AG04449 (cell line): ENCODE measurements at regions not wholly inside any gene's neighbourhood (a gene's known extent, or its start where the extent isn't known, plus 50 kb on each side); places are given as distances from the start of the nearest gene placed in this dataset.

ENCODE experiments used
- CTCF ChIA-PET: fragments of 350-600 bp; formaldehyde crosslinking; extraction: SDS; loops from one replicate; lab custom pipeline; 2021; ENCODE audit warnings: antibody characterized with exemption; lab: Yijun Ruan, JAX
- POLR2A ChIA-PET: fragments of 400-600, 350-600 bp; formaldehyde crosslinking; extraction: SDS; loops from one replicate; lab custom pipeline; 2020; ENCODE audit warnings: antibody characterized with exemption, inconsistent platforms; lab: Yijun Ruan, JAX
- DNase-seq: peaks from one replicate; pipeline ENCODE4 v3.0.0-alpha.2; 2010; ENCODE audit warnings: low read depth, low spot score
- H3K4me3 ChIP-seq: 2 replicates; pipeline ENCODE4 v1.5.1; 2011; ENCODE audit warnings: low read depth, mild to moderate bottlenecking, control low read depth, low read length
- CTCF ChIP-seq: IDR thresholded peaks from one replicate; pipeline ENCODE4 v1.5.1; 2011; ENCODE audit warnings: mild to moderate bottlenecking, moderate library complexity, low read length, control low read depth, inconsistent platforms; ENCODE audit not compliant: insufficient read depth; ENCODE audit errors: missing control alignments

- H3K4me3 ChIP-seq = no peak overlapping the region
- ChIA-PET POLR2A (no interaction called here), CTCF (no interaction called here)
- no peak for DNase-seq
- no peak for TF ChIP-seq CTCF
Observed at GRCh38 chr2:217680381-217680780, 322.4 kb downstream of the TNS1 start.

GRCh38 chr2:217673627-217674026, 329.2 kb downstream of the TNS1 start:
- no peak for DNase-seq
- no peak for TF ChIP-seq CTCF
- H3K4me3 ChIP-seq = no peak overlapping the region
- ChIA-PET CTCF (interaction anchor here (3.6 kb wide), 1 partner anchor 23 kb away, joined by 26 read pairs; no protein-coding TSS in a partner anchor), POLR2A (no interaction called here)

- ChIA-PET CTCF (interaction anchor here (1.9 to 3.6 kb wide), 2 partner anchors 22 to 40 kb away, joined by 4 to 26 read pairs; no protein-coding TSS in a partner anchor), POLR2A (no interaction called here)
- TF ChIP-seq CTCF = no peak
- H3K4me3 ChIP-seq = no peak overlapping the region
- no peak for DNase-seq
Observed at GRCh38 chr2:217672472-217672871, 330.3 kb downstream of the TNS1 start.

GRCh38 chr2:217671871-217672270, 330.9 kb downstream of the TNS1 start:
- ChIA-PET CTCF (interaction anchor here (1.9 to 3.6 kb wide), 2 partner anchors 21 to 41 kb away, joined by 4 to 26 read pairs; no protein-coding TSS in a partner anchor), POLR2A (no interaction called here)
- no peak overlapping the region for H3K4me3 ChIP-seq
- no peak for DNase-seq
- no peak for TF ChIP-seq CTCF

- no peak overlapping the region for H3K4me3 ChIP-seq
- ChIA-PET CTCF (interaction anchor here (0.8 to 3.6 kb wide), 3 partner anchors 19 to 42 kb away, joined by 3 to 26 read pairs (median 4); no protein-coding TSS in a partner anchor), POLR2A (no interaction called here)
- DNase-seq = no peak
- TF ChIP-seq CTCF = no peak
Observed at GRCh38 chr2:217671075-217671474, 331.7 kb downstream of the TNS1 start.

GRCh38 chr2:217669831-217670230, 333.0 kb downstream of the TNS1 start:
- no peak overlapping the region for H3K4me3 ChIP-seq
- no peak for DNase-seq
- CTCF ChIA-PET = interaction anchor here (0.7 to 0.8 kb wide), 2 partner anchors 15 to 19 kb away, joined by 3 to 5 read pairs; no protein-coding TSS in a partner anchor
- TF ChIP-seq CTCF = no peak
- POLR2A ChIA-PET = no interaction called here
